ENCODE measurements at regions not wholly inside any gene's neighbourhood (a gene's known extent, or its start where the extent isn't known, plus 50 kb on each side); places are given as distances from the start of the nearest gene placed in this dataset.

GRCh38 chr2:144707736-144708326 lies 187.9 kb upstream of the ZEB2 start:
- no peaks in the 10 kb centered on the region for H3K9me3 ChIP-seq (ENCODE audit: control insufficient read depth in 5 of 5, low read length in 5 of 5)
- H3K27ac ChIP-seq (ENCODE audit: low read depth, low read length) = no peak overlapping the region
- H3K27me3 ChIP-seq (ENCODE audit: control insufficient read depth in 5 of 5, insufficient read depth in 4 of 5, low read length in 5 of 5) = no peaks in the 10 kb centered on the region
- H3K4me1 ChIP-seq (ENCODE audit: control insufficient read depth in 5 of 5, insufficient read depth in 5 of 5, low read length in 5 of 5) = peaks cover 0 to 18% (median 4%) of the 10 kb centered on the region in 5 donors
- no peak overlapping the region for H3K9ac ChIP-seq (ENCODE audit: low read length in 5 of 5)
- H3K4me3 ChIP-seq (ENCODE audit: low read depth in 1 of 5, low read length in 5 of 5) = no peak overlapping the region
- no peaks in the 10 kb centered on the region for H3K36me3 ChIP-seq (ENCODE audit: control insufficient read depth in 5 of 5, insufficient read depth in 5 of 5, low read length in 5 of 5)

- H3K27ac ChIP-seq (ENCODE audit: low read depth, low read length) = no peak overlapping the region
- no peaks in the 10 kb centered on the region for H3K36me3 ChIP-seq (ENCODE audit: control insufficient read depth in 5 of 5, insufficient read depth in 5 of 5, low read length in 5 of 5)
- no peaks in the 10 kb centered on the region for H3K27me3 ChIP-seq (ENCODE audit: control insufficient read depth in 5 of 5, insufficient read depth in 4 of 5, low read length in 5 of 5)
- H3K9me3 ChIP-seq (ENCODE audit: control insufficient read depth in 5 of 5, low read length in 5 of 5) = no peaks in the 10 kb centered on the region
- H3K4me3 ChIP-seq (ENCODE audit: low read depth in 1 of 5, low read length in 5 of 5) = no peak overlapping the region
- H3K9ac ChIP-seq (ENCODE audit: low read length in 5 of 5) = no peak overlapping the region
- H3K4me1 ChIP-seq (ENCODE audit: control insufficient read depth in 5 of 5, insufficient read depth in 5 of 5, low read length in 5 of 5) = peaks cover 0 to 10% (median 0%) of the 10 kb centered on the region in 5 donors
Measured at GRCh38 chr2:144706647-144707046, 186.7 kb upstream of the ZEB2 start.

- Histone ChIP-seq H3K27ac (ENCODE audit: low read depth, low read length) (no peak overlapping the region), H3K4me3 (ENCODE audit: low read depth in 1 of 5, low read length in 5 of 5) (no peak overlapping the region), H3K27me3 (ENCODE audit: control insufficient read depth in 5 of 5, insufficient read depth in 4 of 5, low read length in 5 of 5) (no peaks in the 10 kb centered on the region), H3K9ac (ENCODE audit: low read length in 5 of 5) (no peak overlapping the region), H3K4me1 (ENCODE audit: control insufficient read depth in 5 of 5, insufficient read depth in 5 of 5, low read length in 5 of 5) (peaks cover 0 to 10% (median 2%) of the 10 kb centered on the region in 5 donors), H3K36me3 (ENCODE audit: control insufficient read depth in 5 of 5, insufficient read depth in 5 of 5, low read length in 5 of 5) (no peaks in the 10 kb centered on the region), H3K9me3 (ENCODE audit: control insufficient read depth in 5 of 5, low read length in 5 of 5) (no peaks in the 10 kb centered on the region)
Measured at GRCh38 chr2:144705328-144706245, 185.7 kb upstream of the ZEB2 start.

GRCh38 chr2:144704709-144705095 lies 184.8 kb upstream of the ZEB2 start:
- Histone ChIP-seq H3K27ac (ENCODE audit: low read depth, low read length) (no peak overlapping the region), H3K4me3 (ENCODE audit: low read depth in 1 of 5, low read length in 5 of 5) (no peak overlapping the region), H3K27me3 (ENCODE audit: control insufficient read depth in 5 of 5, insufficient read depth in 4 of 5, low read length in 5 of 5) (no peaks in the 10 kb centered on the region), H3K36me3 (ENCODE audit: control insufficient read depth in 5 of 5, insufficient read depth in 5 of 5, low read length in 5 of 5) (no peaks in the 10 kb centered on the region), H3K9ac (ENCODE audit: low read length in 5 of 5) (no peak overlapping the region), H3K9me3 (ENCODE audit: control insufficient read depth in 5 of 5, low read length in 5 of 5) (no peaks in the 10 kb centered on the region), H3K4me1 (ENCODE audit: control insufficient read depth in 5 of 5, insufficient read depth in 5 of 5, low read length in 5 of 5) (peaks cover 0 to 10% (median 3%) of the 10 kb centered on the region in 5 donors)

- peaks cover 0 to 10% (median 3%) of the 10 kb centered on the region in 5 donors for H3K4me1 ChIP-seq (ENCODE audit: control insufficient read depth in 5 of 5, insufficient read depth in 5 of 5, low read length in 5 of 5)
- H3K9me3 ChIP-seq (ENCODE audit: control insufficient read depth in 5 of 5, low read length in 5 of 5) = no peaks in the 10 kb centered on the region
- H3K27me3 ChIP-seq (ENCODE audit: control insufficient read depth in 5 of 5, insufficient read depth in 4 of 5, low read length in 5 of 5) = no peaks in the 10 kb centered on the region
- no peak overlapping the region for H3K4me3 ChIP-seq (ENCODE audit: low read depth in 1 of 5, low read length in 5 of 5)
- H3K9ac ChIP-seq (ENCODE audit: low read length in 5 of 5) = no peak overlapping the region
- no peak overlapping the region for H3K27ac ChIP-seq (ENCODE audit: low read depth, low read length)
- H3K36me3 ChIP-seq (ENCODE audit: control insufficient read depth in 5 of 5, insufficient read depth in 5 of 5, low read length in 5 of 5) = no peaks in the 10 kb centered on the region
Measured at GRCh38 chr2:144703852-144704708, 184.2 kb upstream of the ZEB2 start.

- Histone ChIP-seq H3K9me3 (ENCODE audit: control insufficient read depth in 5 of 5, low read length in 5 of 5) (peaks cover 0 to 5% (median 1%) of the 10 kb centered on the region in 5 donors), H3K36me3 (ENCODE audit: control insufficient read depth in 5 of 5, insufficient read depth in 5 of 5, low read length in 5 of 5) (no peaks in the 10 kb centered on the region), H3K27me3 (ENCODE audit: control insufficient read depth in 5 of 5, insufficient read depth in 4 of 5, low read length in 5 of 5) (no peaks in the 10 kb centered on the region), H3K4me3 (ENCODE audit: low read depth in 1 of 5, low read length in 5 of 5) (no peak overlapping the region), H3K27ac (ENCODE audit: low read depth, low read length) (peak overlapping the region; percentile 61), H3K9ac (ENCODE audit: low read length in 5 of 5) (no peak overlapping the region), H3K4me1 (ENCODE audit: control insufficient read depth in 5 of 5, insufficient read depth in 5 of 5, low read length in 5 of 5) (peaks cover 0 to 10% (median 3%) of the 10 kb centered on the region in 5 donors)
Measured at GRCh38 chr2:144702051-144702450, 182.1 kb upstream of the ZEB2 start.

GRCh38 chr2:144701259-144701658 lies 181.3 kb upstream of the ZEB2 start:
- Histone ChIP-seq H3K4me1 (ENCODE audit: control insufficient read depth in 5 of 5, insufficient read depth in 5 of 5, low read length in 5 of 5) (peaks cover 0 to 10% (median 3%) of the 10 kb centered on the region in 5 donors), H3K4me3 (ENCODE audit: low read depth in 1 of 5, low read length in 5 of 5) (no peak overlapping the region), H3K9me3 (ENCODE audit: control insufficient read depth in 5 of 5, low read length in 5 of 5) (peaks cover 0 to 9% (median 3%) of the 10 kb centered on the region in 5 donors), H3K36me3 (ENCODE audit: control insufficient read depth in 5 of 5, insufficient read depth in 5 of 5, low read length in 5 of 5) (no peaks in the 10 kb centered on the region), H3K9ac (ENCODE audit: low read length in 5 of 5) (no peak overlapping the region), H3K27me3 (ENCODE audit: control insufficient read depth in 5 of 5, insufficient read depth in 4 of 5, low read length in 5 of 5) (no peaks in the 10 kb centered on the region), H3K27ac (ENCODE audit: low read depth, low read length) (peak overlapping the region; percentile 61)

- H3K9me3 ChIP-seq (ENCODE audit: control insufficient read depth in 5 of 5, low read length in 5 of 5) = peaks cover 0 to 9% (median 3%) of the 10 kb centered on the region in 5 donors
- no peaks in the 10 kb centered on the region for H3K27me3 ChIP-seq (ENCODE audit: control insufficient read depth in 5 of 5, insufficient read depth in 4 of 5, low read length in 5 of 5)
- H3K27ac ChIP-seq (ENCODE audit: low read depth, low read length) = no peak overlapping the region
- H3K4me3 ChIP-seq (ENCODE audit: low read depth in 1 of 5, low read length in 5 of 5) = no peak overlapping the region
- no peaks in the 10 kb centered on the region for H3K36me3 ChIP-seq (ENCODE audit: control insufficient read depth in 5 of 5, insufficient read depth in 5 of 5, low read length in 5 of 5)
- peaks cover 0 to 3% (median 0%) of the 10 kb centered on the region in 5 donors for H3K4me1 ChIP-seq (ENCODE audit: control insufficient read depth in 5 of 5, insufficient read depth in 5 of 5, low read length in 5 of 5)
- no peak overlapping the region for H3K9ac ChIP-seq (ENCODE audit: low read length in 5 of 5)
Measured at GRCh38 chr2:144698156-144698555, 178.2 kb upstream of the ZEB2 start.

GRCh38 chr2:144695657-144696056 lies 175.7 kb upstream of the ZEB2 start:
- Histone ChIP-seq H3K9ac (ENCODE audit: low read length in 5 of 5) (no peak overlapping the region), H3K36me3 (ENCODE audit: control insufficient read depth in 5 of 5, insufficient read depth in 5 of 5, low read length in 5 of 5) (no peaks in the 10 kb centered on the region), H3K27ac (ENCODE audit: low read depth, low read length) (no peak overlapping the region), H3K27me3 (ENCODE audit: control insufficient read depth in 5 of 5, insufficient read depth in 4 of 5, low read length in 5 of 5) (no peaks in the 10 kb centered on the region), H3K4me3 (ENCODE audit: low read depth in 1 of 5, low read length in 5 of 5) (no peak overlapping the region), H3K4me1 (ENCODE audit: control insufficient read depth in 5 of 5, insufficient read depth in 5 of 5, low read length in 5 of 5) (peaks cover 0 to 3% (median 0%) of the 10 kb centered on the region in 5 donors), H3K9me3 (ENCODE audit: control insufficient read depth in 5 of 5, low read length in 5 of 5) (peaks cover 0 to 9% (median 3%) of the 10 kb centered on the region in 5 donors)
